ENCODE measurements at regions not wholly inside any gene's neighbourhood (a gene's known extent, or its start where the extent isn't known, plus 50 kb on each side); places are given as distances from the start of the nearest gene placed in this dataset.

DNA sequence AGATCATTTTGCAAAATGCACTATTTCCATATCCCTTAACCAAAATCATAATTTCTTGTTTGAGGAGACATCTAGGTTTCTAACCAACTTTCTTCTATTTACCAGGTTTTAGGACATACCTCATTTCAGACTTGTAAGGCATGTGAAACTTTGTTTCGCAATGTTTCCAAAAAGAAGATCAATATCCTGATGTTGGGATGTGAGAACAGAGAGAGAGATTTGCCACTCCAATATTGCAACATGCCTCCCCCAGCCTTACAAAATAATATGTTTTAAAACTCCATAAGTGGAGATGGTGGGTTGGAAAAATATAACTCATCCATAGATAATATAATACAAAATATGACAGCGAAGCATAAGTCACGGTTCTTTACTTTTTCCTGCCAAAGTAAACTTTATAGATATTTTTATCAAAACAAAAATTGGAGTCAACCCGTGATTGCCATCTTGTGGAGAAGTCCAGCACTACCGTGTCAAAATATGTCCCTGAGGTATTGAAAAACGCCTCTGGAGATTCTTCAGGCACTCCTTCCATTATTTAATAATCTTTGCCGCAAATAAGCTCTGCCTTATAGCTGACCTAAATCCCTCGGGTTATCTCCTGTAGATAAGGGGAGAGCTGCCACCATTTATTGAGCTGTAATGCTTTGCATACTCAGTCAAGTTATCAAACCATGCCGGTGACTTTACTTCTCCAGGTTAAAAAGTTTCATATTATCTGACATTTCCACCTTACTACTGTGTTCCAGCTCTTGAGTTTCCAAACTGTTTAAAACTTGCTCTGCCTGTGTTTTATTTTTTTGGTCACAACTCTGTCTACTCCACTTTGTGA, 534.2 kb downstream of the HACE1 start:
- TF ChIP-seq, protein P1, sequence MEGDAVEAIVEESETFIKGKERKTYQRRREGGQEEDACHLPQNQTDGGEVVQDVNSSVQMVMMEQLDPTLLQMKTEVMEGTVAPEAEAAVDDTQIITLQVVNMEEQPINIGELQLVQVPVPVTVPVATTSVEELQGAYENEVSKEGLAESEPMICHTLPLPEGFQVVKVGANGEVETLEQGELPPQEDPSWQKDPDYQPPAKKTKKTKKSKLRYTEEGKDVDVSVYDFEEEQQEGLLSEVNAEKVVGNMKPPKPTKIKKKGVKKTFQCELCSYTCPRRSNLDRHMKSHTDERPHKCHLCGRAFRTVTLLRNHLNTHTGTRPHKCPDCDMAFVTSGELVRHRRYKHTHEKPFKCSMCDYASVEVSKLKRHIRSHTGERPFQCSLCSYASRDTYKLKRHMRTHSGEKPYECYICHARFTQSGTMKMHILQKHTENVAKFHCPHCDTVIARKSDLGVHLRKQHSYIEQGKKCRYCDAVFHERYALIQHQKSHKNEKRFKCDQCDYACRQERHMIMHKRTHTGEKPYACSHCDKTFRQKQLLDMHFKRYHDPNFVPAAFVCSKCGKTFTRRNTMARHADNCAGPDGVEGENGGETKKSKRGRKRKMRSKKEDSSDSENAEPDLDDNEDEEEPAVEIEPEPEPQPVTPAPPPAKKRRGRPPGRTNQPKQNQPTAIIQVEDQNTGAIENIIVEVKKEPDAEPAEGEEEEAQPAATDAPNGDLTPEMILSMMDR (IDR thresholded peaks at IDR 0.05; ENCODE audit: insufficient read depth, low read depth, low read length) = peak; percentile 73
- H3K4me3 ChIP-seq (ENCODE audit: low read depth, low read length) = no peak overlapping the region
- peak; percentile 45 for DNase-seq (ENCODE audit: low read depth)

DNA sequence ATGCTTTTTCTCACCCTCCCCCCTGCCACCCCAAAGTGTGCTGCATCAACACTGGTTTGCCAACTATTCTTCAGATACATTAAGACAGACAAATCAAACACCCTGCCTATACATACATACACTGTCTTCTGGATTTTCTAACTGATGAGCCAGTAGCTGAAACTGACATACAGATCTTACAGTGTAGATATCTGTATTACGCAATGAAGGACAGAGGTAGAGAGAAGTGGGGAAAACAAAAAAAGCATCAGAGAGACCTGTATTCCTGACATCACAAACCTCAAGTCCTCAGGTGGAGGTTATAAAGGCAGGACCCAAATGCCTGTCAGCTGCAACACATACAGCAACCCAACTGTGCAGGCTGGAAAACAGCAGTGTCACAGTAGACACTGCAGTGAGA, 535.4 kb downstream of the HACE1 start:
- H3K4me3 ChIP-seq (ENCODE audit: low read depth, low read length) = no peak overlapping the region
- TF ChIP-seq, protein P1 (IDR thresholded peaks at IDR 0.05; ENCODE audit: insufficient read depth, low read depth, low read length) = no peak
- no peak for DNase-seq (ENCODE audit: low read depth)

DNA sequence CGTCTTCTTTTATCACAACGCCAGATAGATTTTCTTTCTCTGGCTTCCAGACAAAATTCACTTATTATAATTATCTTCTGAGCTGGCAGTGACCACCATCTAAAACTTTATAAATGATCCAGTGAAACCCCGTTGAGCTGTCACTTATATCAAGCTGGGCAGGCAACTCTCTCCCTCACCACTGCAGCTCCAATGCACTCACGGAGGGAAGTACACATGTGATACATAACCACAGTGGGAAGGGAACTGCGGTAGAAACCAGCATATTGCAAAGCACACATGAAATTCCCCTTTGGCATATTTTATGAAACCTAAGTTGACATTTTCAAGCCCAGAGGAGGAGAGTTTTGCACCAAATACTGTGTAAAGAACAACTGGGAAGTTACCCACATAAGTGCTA, 536.9 kb downstream of the HACE1 start:
- H3K4me3 ChIP-seq (ENCODE audit: low read depth, low read length) = no peak overlapping the region
- no peak for DNase-seq (ENCODE audit: low read depth)
- TF ChIP-seq, protein P1 (IDR thresholded peaks at IDR 0.05; ENCODE audit: insufficient read depth, low read depth, low read length) = no peak

DNA sequence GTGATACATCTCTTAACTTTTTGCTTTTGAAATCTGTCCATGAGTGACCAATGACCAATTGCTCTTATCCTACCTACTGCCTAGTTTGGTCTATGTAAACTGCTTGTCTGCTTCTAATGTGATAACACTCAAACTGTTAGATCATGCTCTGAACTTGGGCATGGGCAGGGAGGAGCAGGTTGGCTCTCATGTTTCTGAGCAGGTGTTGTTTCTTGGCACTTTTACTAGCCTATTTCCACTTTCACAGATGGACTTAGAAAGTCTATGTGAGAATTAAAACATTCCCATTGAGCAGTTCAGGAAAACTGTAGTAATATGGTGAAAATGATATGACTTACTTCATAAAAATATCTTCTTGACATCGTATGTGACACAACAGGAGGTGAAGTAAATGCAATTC, 538.4 kb downstream of the HACE1 start:
- H3K4me3 ChIP-seq (ENCODE audit: low read depth, low read length) = no peak overlapping the region
- TF ChIP-seq, protein P1 (IDR thresholded peaks at IDR 0.05; ENCODE audit: insufficient read depth, low read depth, low read length) = no peak
- DNase-seq (ENCODE audit: low read depth) = no peak

DNA sequence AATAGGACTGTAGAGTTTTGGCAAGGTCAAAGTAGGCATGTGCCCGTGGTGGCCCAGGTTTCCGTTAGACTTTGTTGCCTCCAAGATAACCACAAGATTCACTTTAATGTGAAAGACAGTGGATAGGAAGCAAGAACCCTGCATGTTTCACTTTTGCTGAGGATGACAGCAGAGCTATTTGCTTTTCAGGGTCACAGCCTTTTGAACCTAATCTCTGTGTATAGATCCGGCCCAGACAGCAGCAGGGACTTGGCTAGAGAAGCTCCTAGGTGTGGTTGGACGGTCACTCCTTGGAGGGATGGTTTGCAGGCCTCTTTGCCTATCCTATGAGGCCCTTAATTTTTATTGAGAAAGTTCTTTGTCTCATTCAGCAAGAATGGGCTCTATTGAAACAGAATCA, 538.8 kb downstream of the HACE1 start:
- no peak overlapping the region for H3K4me3 ChIP-seq (ENCODE audit: low read depth, low read length)
- no peak for DNase-seq (ENCODE audit: low read depth)
- TF ChIP-seq, protein P1 (IDR thresholded peaks at IDR 0.05; ENCODE audit: insufficient read depth, low read depth, low read length) = no peak

DNA sequence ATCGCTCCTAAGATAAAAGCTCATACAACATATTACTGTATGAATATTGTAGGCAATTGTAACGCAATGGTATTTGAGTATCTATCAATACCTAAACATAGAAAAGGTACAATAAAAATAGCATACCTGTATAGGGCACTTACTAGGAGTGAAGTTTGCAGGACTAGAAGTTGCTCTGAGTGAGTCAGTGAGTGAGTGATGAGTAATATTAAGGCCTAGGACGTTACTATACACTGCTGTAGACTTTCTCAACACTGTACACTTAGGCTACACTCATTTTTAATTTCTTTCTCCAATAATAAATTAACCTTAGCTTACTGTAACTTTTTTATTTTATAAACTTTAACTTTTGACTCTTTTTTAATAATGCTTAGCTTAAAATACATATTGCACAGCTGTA, 546.9 kb downstream of the HACE1 start:
- TF ChIP-seq, protein P1 (IDR thresholded peaks at IDR 0.05; ENCODE audit: insufficient read depth, low read depth, low read length) = no peak
- DNase-seq (ENCODE audit: low read depth) = no peak
- no peak overlapping the region for H3K4me3 ChIP-seq (ENCODE audit: low read depth, low read length)

DNA sequence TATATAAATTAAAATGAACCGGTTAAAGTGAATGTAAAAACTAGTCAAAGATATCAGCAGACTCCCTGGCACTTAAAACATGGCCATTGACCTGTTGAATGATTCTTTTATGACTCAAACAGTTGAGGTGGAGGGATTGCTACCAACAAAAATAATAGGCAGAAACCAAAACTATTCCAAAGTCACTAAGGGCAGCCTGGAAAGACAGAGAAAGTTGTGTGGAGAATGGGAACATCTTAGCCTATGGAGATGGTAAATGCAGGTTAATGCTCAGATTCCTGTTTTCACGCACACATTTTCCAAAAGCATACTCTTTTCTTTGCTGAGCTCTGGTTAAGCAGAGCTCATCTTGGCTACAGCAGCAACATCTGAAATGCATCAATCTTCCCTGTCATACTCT, 553.5 kb downstream of the HACE1 start:
- TF ChIP-seq, protein P1 (IDR thresholded peaks at IDR 0.05; ENCODE audit: insufficient read depth, low read depth, low read length) = no peak
- H3K4me3 ChIP-seq (ENCODE audit: low read depth, low read length) = no peak overlapping the region
- DNase-seq (ENCODE audit: low read depth) = no peak

Measured in fibroblast of villous mesenchyme (primary cell).